Gastroesophageal sphincter (tissue), 3 donors: ENCODE measurements at regions not wholly inside any gene's neighbourhood (a gene's known extent, or its start where the extent isn't known, plus 50 kb on each side); places are given as distances from the start of the nearest gene placed in this dataset.

Experiments
- EP300 ChIP-seq: sonication (generic); formaldehyde crosslinking; IDR thresholded peaks from one replicate; pipeline ENCODE4 v1.6.1; 2017; ENCODE audit warnings: antibody characterized with exemption, mild to moderate bottlenecking
- POLR2A ChIP-seq, 2 donors: fragments of 450-650 bp; IDR thresholded peaks; one replicate each; pipeline ENCODE4 v1.6.1; 2017; ENCODE audit warnings: antibody characterized with exemption in 2 of 2, mild to moderate bottlenecking in 2 of 2, moderate library complexity in 1 of 2
- POLR2AphosphoS5 ChIP-seq: sonication (generic); formaldehyde crosslinking; IDR thresholded peaks from one replicate; pipeline ENCODE4 v1.6.1; 2017; ENCODE audit warnings: antibody characterized with exemption
- TF ChIP-seq, protein P1 (sequence below), 4 experiments: fragments of 200-600 bp in 2 of 4; fragments of 450-650 bp in 2 of 4; sonication (generic) in 1 of 4; IDR thresholded peaks; one replicate each; pipeline ENCODE4 v1.5.1; 2017 to 2019; ENCODE audit warnings: antibody characterized with exemption in 4 of 4, mild to moderate bottlenecking in 2 of 4, moderate library complexity in 2 of 4

DNA sequence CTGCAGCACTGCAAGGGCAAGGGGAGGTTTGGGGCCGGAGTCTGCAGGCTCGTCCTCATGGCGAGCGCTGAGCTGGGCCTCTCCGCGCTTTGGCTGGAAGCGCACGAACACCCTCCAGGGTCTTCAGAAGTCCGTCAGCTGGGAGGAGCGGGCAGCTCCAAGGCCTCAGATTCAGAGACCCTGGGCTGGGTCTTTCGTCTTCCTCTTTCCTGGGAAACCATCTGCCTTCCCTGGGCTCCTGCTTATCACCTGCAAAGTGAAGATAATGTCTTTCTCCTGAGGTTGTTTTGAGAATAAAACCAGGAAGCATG is 525.6 kb downstream of the BRD1 start:
- TF ChIP-seq, protein P1, sequence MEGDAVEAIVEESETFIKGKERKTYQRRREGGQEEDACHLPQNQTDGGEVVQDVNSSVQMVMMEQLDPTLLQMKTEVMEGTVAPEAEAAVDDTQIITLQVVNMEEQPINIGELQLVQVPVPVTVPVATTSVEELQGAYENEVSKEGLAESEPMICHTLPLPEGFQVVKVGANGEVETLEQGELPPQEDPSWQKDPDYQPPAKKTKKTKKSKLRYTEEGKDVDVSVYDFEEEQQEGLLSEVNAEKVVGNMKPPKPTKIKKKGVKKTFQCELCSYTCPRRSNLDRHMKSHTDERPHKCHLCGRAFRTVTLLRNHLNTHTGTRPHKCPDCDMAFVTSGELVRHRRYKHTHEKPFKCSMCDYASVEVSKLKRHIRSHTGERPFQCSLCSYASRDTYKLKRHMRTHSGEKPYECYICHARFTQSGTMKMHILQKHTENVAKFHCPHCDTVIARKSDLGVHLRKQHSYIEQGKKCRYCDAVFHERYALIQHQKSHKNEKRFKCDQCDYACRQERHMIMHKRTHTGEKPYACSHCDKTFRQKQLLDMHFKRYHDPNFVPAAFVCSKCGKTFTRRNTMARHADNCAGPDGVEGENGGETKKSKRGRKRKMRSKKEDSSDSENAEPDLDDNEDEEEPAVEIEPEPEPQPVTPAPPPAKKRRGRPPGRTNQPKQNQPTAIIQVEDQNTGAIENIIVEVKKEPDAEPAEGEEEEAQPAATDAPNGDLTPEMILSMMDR (IDR thresholded peaks at IDR 0.05), result no peak
- TF ChIP-seq EP300 (no peak), POLR2AphosphoS5 (no peak), POLR2A (IDR thresholded peaks at IDR 0.05) (no peak)
